HuH-7 (cell line): ENCODE measurements at regions not wholly inside any gene's neighbourhood (a gene's known extent, or its start where the extent isn't known, plus 50 kb on each side); places are given as distances from the start of the nearest gene placed in this dataset.
A peak's percentile ranks its signal among the peaks of the same experiment; 100 is the strongest.
"Not testable (repeated sequence)": the region's sequence is repeated elsewhere in the genome, so short reads cannot be mapped to it uniquely, and the experiment has no call there.

Source experiments
- DNase-seq: peaks from one replicate; pipeline ENCODE4 v3.0.0; 2011; ENCODE audit warnings: low spot score

GRCh38 chr2:21194147-21194546 lies 70.4 kb downstream of the TDRD15 start:
- no peak for DNase-seq

DNA sequence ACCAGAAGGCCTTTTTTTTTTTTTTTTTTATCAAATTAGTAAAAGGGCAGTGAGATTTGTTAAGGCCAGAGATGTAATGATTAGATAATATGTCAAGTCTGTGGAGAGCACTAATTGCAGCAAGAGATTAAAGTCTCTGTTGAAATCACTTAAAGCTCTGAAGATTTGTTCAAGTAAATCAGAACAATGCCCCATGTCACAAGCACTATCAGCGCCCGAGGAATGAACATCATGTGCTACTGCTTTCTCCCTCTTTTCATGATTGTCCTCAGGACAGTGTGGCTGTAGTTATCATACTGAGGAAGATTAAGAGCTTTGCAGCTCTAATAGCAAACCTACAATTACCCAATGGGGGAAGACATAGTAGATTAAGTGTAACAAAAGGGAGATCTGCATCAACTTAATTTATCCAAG lies 71.1 kb downstream of the TDRD15 start:
- DNase-seq, result no peak

DNA sequence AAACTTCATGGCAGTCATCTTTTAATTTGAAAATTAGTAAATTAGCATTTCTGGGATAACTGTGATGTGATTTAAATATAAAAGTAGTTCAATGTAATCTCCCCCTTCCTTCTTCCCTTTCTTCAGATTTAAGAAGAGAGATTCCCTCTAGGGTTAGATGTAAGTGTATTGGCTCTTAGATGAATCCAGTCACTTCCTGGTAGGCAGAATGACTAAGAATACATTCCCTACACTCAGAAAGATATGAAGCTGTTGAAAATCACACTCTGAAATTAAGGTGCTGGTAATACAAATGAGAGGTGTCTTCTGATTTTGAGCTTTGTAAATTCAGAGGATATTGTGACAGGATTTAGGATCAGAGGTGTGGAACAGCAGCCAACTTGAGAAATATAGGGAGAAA lies 71.6 kb downstream of the TDRD15 start:
- DNase-seq, result no peak

- DNase-seq, result no peak
These were observed 74.9 kb downstream of the TDRD15 start for GRCh38 chr2:21198637-21199036.

DNA sequence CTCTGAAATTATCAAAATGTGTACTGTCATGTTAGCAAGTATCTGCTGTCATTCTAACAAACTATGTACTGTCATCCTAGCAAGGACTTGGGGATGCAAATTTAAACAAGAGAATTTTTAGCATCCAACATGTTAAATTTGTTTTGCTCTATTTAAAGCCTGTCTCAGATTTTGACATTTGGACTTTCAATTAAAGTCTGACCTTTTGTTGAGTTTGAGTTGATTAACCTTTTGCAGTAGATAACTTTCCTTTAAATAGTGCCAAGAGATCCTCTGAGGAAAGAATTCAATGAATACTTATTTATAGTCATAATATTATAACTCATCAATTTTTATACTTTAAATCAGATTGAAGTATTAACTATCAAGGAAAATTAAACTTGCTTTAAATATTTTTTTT lies 80.2 kb downstream of the TDRD15 start:
- DNase-seq, result no peak

DNA sequence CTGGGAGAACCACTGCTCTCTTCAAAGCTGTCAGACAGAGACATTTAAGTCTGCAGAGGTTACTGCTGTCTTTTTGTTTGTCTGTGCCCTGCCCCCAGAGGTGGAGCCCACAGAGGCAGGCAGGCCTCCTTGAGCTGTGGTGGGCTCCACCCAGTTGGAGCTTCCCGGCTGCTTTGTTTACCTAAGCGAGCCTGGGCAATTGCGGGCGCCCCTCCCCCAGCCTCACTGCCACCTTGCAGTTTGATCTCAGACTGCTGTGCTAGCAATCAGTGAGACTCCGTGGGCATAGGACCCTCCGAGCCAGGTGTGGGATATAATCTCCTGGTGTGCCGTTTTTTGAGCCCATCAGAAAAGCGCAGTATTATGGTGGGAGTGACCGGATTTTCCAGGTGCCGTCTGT lies 90.3 kb downstream of the TDRD15 start:
- DNase-seq, result not testable (repeated sequence)

- DNase-seq, result no peak
These were observed 93.7 kb downstream of the TDRD15 start for GRCh38 chr2:21217442-21217841.

DNA sequence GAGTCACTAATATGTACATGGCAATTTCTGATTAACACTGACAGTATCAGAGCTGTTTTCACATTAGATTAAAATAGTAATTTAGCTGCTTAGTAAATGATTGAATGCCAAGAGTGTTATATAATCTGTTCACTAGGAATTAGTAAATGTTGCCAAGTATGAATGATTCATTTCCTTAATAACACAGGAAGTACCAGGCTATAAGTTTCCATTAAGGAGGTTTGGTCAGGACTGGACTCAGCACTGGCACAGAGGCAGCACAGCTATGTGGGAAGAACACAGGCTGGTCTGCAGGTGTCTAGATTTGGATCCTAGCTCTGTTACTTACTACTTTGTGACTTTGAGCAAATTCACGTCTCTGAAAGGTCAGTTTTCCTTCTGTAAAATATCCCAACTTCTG lies 97.2 kb downstream of the TDRD15 start:
- DNase-seq, result no peak

DNA sequence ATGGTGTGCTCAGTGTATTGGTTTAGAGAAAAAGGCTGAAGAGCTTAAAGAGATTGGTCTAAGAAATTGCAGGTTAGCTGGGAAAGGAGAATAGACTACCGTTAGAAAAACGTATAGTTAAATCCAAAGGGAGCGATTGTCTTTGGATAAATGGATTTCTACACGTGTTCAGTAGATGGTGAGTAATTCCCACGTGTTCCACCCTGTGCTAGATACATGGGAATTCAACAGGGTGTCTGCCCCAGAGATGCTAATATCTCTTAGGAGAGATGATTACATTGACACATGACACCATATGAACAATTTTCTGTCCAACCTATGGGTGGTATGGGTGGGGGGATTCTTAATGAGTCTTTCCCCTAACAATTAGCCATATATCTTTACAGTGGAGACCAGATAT lies 99.8 kb downstream of the TDRD15 start:
- no peak for DNase-seq

- peak; percentile 13 for DNase-seq
These were observed 104.5 kb downstream of the TDRD15 start for GRCh38 chr2:21228041-21228895.

DNA sequence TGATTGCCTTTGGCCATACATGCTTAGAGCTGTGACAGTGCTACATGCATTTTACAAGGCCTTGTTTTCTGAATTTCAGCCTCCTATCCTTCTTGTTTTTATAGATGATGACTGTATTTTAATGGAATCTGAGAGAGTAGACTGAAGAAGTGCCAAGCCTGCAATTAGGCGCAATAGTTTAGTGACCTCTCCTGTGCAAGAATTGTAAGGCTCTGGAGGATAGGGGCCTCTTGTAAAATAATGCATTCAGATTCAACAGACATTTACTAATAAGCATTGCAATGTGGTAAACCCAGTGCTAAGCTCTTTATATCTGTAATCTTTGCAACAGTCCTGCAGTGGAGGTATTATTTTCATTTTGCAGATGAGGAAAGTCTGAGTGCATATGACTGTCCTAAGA lies 105.5 kb downstream of the TDRD15 start:
- no peak for DNase-seq

DNA sequence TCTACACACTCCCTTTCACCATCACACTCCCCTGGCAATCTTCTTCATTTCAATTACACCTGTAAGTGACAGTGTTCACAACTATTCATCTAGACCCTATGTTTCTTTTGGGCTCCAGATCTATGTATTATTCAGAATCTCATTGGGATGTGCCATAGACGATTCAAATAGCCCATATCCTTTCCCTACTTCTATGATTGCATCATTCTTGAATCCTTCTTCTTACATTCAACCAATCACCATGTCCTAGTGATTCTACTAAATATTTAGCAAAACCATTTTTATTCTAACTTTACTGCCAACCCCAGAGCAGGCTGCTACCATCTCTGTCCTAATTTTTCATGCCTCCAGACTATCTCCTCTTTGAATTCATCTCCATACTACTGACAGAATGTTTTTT lies 106.4 kb downstream of the TDRD15 start:
- no peak for DNase-seq

- no peak for DNase-seq
These were observed 108.2 kb downstream of the TDRD15 start for GRCh38 chr2:21231985-21232384.

DNA sequence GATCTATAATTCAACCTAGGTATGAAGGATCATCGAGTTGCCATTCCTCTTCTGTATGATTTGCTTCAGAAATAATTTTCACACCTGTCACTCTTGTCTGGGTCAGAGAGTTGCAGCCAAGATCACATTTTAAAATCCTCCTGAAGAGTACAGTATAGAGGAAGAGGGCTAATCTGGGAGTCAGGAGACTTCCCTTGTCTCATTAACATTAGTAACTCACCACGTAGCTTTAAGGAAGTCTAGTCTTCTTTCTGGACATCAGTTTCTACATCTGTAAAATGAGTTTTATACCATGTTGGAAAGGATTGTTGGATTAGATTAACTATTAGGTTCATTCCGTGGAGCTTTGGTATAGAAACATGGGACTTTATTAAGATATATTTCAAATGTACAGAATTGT lies 109.4 kb downstream of the TDRD15 start:
- no peak for DNase-seq

GRCh38 chr2:21234001-21234400 lies 110.2 kb downstream of the TDRD15 start:
- no peak for DNase-seq

GRCh38 chr2:21234464-21235120 lies 110.8 kb downstream of the TDRD15 start:
- no peak for DNase-seq

DNA sequence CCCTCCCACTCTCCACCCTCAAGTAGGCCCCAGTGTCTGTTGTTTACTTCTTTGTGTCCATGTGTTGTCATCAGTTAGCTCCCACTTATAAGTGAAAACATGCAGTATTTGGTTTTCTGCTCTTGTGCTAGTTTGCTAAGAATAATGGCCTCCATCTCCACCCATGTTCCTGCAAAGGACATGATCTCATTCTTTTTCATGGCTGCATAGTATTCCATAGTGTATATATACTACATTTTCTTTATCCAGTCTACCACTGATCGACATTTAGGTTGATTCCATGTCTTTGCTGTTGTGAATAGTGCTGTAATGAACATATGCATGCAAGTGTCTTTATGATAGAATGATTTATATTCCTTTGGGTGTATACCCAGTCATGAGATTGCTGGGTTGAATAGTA lies 116.0 kb downstream of the TDRD15 start:
- not testable (repeated sequence) for DNase-seq

- no peak for DNase-seq
These were observed 120.4 kb downstream of the TDRD15 start for GRCh38 chr2:21244161-21244560.

DNA sequence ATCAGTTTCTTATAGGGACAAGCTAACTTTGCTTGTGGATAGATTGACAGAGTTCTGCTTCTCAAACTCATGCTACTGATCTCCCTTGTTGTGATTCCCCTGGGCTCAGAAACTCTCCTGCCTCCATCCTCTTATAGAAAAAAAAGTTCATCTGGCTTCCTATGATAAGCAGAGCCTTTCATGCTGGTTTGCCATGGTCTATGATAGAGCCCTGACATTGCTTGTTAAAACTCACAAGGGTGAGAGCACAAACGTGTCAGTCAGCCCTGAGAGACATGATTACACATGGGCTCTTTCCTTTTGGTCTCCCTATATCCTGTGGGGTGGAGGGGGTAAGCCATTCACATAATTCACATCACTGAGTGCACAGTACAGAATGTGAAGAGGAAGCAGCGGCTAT lies 121.8 kb downstream of the TDRD15 start:
- no peak for DNase-seq

- DNase-seq, result no peak
These were observed 125.6 kb downstream of the TDRD15 start for GRCh38 chr2:21249367-21249766.

DNA sequence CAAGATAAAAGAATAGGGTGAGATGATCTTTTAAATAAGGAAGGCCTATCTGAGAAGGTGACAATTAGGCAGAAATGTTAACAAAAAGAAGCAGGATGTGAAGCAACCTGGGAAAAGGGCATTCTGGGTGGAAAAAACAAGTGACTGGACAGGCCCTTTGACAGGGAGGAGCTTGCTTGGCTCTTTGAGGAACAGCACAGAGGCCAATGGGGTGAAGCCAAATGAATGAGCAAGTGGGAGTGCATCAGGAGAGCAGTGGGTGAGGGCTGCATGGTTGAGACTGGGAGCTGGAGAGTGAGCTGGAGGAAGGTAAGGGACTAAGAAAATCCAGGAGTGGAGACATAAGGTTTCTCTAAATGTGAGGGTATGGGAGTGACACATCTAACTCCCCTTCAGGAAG lies 126.9 kb downstream of the TDRD15 start:
- DNase-seq, result no peak

- DNase-seq, result no peak
These were observed 127.6 kb downstream of the TDRD15 start for GRCh38 chr2:21251216-21251980.
